OCI-M2 (cell line): ENCODE measurements at regions not wholly inside any gene's neighbourhood (a gene's known extent, or its start where the extent isn't known, plus 50 kb on each side); places are given as distances from the start of the nearest gene placed in this dataset.

ENCODE experiments used
- DNase-seq: peaks from one replicate; lab custom pipeline; 2025; ENCODE audit not compliant: unreplicated experiment; lab: John Stamatoyannopoulos, UW

- no peak for DNase-seq
These were observed 132.7 kb upstream of the ADGRL3 start for GRCh38 chr4:61067381-61067780.

GRCh38 chr4:61068060-61068459, 132.1 kb upstream of the ADGRL3 start:
- DNase-seq, result no peak

- no peak for DNase-seq
These were observed 131.4 kb upstream of the ADGRL3 start for GRCh38 chr4:61068745-61069144.

- no peak for DNase-seq
These were observed 129.9 kb upstream of the ADGRL3 start for GRCh38 chr4:61070269-61070668.

GRCh38 chr4:61079427-61079826, 120.7 kb upstream of the ADGRL3 start:
- DNase-seq, result no peak

- DNase-seq, result no peak
These were observed 120.2 kb upstream of the ADGRL3 start for GRCh38 chr4:61079976-61080375.

- DNase-seq, result no peak
These were observed 114.6 kb upstream of the ADGRL3 start for GRCh38 chr4:61085534-61085933.

GRCh38 chr4:61086357-61086756, 113.8 kb upstream of the ADGRL3 start:
- no peak for DNase-seq

- DNase-seq, result no peak
These were observed 113.1 kb upstream of the ADGRL3 start for GRCh38 chr4:61086979-61087378.

- DNase-seq, result no peak
These were observed 105.1 kb upstream of the ADGRL3 start for GRCh38 chr4:61094854-61095598.

- no peak for DNase-seq
These were observed 71.4 kb upstream of the ADGRL3 start for GRCh38 chr4:61128682-61129081.

GRCh38 chr4:61129971-61130370, 70.2 kb upstream of the ADGRL3 start:
- no peak for DNase-seq

GRCh38 chr4:61143461-61143860, 56.7 kb upstream of the ADGRL3 start:
- DNase-seq, result no peak

GRCh38 chr4:61149278-61149677, 50.8 kb upstream of the ADGRL3 start:
- no peak for DNase-seq
